ENCODE measurements at regions not wholly inside any gene's neighbourhood (a gene's known extent, or its start where the extent isn't known, plus 50 kb on each side); places are given as distances from the start of the nearest gene placed in this dataset.

DNA sequence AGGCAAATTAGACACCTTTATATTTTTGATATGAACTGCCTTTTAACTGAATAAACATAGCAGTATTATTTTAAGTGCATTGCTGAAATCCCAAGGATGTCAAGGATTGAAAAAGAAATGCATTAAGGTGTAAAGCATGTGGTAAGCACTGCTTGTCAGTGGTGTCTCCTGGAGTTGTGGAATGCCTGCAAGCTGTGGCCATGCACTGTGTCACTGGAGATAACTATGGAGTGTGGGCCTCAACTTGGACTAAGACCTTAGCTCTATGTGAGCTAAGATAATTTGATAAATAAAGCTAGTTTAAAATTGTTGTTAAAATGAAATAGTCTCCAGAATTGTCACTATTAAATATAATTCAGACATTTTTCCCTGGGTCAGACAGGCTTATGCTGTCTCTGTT lies 156.6 kb upstream of the OPRM1 start:
- no peak for DNase-seq

DNA sequence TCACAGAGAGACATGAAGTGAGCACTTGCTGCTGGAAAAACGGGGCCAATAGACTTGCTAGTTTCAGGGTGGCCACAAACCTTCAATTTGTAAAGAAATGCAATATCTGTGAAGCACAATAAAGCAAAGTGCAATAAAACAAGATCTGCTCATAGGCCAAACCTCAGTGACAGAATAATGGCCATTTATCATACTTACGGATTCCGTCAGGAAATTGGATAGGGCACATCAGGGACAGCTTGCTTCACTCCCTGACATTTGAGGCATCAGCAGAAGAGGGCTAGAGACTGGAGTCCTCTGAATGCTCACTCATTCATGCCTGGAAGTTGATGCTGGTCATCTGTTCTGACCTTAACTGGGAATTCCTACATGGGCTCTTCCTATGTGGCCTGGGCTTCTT lies 165.5 kb upstream of the OPRM1 start:
- no peak for DNase-seq

GRCh38 chr6:153872946-153873345 lies 166.1 kb upstream of the OPRM1 start:
- no peak for DNase-seq

- no peak for DNase-seq
Measured at GRCh38 chr6:153862927-153863326, 176.1 kb upstream of the OPRM1 start.

DNA sequence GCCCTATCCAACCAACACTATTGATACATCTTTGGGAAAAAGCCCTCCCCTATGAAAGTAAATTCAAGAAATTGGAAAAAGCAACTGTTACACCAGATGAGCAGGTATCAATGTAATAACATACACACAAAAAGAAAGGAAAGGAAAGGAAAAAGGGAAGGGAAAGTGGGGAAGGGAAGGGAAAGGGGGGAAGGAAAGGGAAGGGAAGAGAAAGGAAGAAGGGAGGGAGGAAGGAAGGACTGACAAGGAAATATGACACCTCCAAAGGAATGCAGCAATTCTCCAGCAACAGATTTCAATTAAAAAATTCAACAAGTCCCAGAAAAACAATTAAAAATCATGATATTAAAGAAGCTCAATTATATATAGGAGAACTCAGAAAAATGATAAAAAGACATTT lies 176.9 kb upstream of the OPRM1 start:
- no peak for DNase-seq

DNA sequence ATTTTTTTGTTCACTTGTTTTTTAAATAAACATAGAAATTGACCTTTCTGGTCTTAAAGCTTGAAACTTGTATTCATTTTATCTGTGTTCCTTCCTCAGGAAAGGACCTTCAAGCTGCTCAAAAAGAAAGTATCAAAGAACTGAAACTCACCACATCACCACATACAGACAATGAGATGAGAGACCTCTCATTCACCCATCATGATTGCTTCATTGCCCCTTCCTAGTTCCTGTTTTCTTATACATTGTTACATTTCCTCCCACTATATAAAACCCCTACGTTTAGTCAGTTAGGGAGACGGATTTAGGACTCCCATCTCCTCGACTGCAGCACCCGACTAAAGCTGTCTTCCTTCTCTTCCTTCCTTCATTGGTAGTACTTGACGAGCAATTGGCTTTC lies 180.5 kb upstream of the OPRM1 start:
- no peak for DNase-seq

DNA sequence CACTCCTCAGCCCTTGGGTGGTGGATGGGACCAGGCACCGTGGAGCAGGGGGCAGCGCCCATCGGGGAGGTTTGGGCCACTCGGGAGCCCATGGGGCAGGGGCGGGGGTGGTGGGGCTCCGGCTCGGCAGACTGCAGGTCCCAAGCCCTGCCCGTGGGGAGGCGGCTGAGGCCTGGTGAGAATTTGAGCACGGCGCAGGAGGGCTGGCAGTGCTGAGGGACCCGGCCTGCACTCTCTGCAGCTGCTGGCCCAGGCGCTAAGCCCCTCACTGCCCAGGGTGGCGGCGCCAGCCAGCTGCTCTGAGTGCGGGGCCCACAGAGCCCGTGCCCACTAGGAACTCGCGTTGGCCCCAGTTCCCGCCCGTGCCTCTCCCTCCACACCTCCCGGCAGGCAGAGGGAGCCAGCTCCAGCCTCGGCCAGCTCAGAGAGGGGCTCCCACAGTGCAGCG lies 182.1 kb upstream of the OPRM1 start:
- DNase-seq: no peak

GRCh38 chr6:153852481-153852880 lies 186.6 kb upstream of the OPRM1 start:
- DNase-seq: no peak

DNA sequence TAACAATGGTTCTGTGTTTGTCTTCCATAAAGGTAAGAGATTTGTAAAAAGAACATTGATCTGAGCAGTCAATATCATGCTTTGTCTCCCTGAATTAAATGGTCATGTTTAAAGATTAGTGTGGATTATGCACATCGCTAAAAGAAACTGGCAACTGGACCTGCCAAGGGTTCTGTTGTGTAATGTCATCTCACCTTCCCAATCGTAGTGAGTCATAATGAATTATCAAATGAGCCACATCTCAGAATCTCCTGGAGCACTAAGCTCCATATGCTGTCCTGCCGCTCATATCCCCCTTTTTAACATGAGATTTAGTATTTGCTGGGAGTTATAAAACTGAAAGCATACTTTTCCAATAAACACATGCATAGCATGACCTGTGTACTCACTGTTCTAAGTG lies 187.0 kb upstream of the OPRM1 start:
- no peak for DNase-seq

DNA sequence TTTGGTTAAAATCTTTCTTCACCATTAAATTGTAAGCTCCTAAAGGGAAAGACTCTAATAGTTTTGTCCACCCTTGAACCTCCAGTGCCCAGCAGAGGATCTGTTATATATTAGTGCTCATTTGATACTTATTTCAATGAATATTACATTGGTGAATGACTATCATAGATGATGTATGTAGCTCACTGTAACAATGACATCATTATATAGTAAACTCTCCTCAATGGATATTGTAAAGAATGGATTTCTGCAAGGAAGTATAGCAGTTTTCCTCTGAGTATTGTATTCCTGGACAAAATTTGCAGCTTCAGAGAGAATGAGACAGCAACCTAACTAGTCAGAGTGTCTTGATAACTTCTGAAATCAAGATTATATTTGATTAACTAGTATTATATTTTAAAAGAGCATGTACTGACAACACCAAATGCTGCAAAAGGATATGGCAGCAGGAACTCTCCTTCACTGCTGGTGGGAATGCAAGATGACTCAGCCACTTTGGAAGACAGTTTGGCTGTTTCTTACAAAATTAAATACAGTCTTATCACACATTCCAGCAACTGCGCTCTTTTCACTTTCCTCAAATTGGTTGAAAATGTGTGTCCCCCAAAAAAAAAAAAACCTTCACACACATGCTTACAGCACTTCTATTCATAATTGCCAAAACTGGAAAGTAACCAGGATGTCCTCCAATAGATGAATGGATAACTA lies 189.8 kb upstream of the OPRM1 start:
- no peak for DNase-seq

DNA sequence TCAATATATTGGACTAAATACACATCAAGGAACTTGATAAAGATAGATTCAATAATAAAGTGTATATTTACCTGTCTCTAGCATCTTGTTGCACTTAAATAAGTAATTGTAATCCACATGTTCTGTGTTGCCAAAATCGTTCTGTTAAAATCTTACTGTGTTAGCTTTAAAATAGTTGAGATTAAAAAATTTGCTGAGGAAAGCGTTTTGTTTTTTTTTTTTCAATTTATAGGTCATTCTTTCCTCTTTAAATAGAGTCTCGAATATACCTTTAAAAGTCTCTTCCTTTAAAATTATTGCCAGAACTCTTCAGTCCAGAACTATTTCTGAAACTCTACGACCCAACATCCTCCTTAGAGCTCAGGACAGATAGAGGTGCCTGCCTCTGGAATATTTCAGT lies 195.6 kb upstream of the OPRM1 start:
- DNase-seq: no peak

GRCh38 chr6:153842491-153842890 lies 196.5 kb upstream of the OPRM1 start:
- peak in 1 of 3 donors; percentile 17 for DNase-seq

GRCh38 chr6:153840039-153840850 lies 198.8 kb upstream of the OPRM1 start:
- peak; percentile 22 to 53 (median 27) for DNase-seq

GRCh38 chr6:153832543-153832942 lies 206.5 kb upstream of the OPRM1 start:
- DNase-seq: no peak

DNA sequence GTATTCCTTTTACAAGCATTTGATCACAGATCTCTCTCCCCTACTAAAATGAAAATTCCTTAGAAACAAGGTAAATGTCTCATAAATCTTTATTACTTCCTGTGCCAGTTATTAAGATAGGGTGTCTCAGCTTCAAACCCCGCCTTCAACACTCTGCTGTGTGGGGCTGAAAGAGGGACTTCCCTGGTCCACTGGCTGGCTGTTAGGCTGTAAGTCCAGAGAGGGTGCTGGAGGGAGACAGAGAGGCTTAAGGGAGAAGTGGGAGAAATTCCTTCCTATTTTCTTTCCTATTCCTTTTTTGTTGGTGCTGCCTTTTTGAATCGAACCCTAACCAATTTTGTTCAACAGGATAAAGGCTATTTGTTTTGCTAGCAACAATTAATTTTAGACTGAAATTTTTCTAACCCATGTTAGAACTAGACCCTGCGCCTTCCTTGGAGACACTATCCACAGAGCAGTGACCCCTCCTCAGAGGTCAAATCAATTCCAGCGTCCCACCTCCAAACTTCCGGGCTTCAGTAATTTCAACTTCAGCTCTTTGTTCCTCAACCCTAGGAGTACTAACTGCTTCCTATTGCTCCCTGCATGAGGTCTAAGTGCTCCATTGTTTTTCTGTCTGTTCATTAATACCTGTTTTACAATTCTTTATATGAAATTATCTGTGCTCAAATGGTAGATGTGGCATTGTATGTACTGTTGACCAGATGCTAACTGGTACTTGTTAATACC lies 207.5 kb upstream of the OPRM1 start:
- DNase-seq: no peak

- DNase-seq: no peak
Measured at GRCh38 chr6:153817173-153817572, 221.9 kb upstream of the OPRM1 start.

DNA sequence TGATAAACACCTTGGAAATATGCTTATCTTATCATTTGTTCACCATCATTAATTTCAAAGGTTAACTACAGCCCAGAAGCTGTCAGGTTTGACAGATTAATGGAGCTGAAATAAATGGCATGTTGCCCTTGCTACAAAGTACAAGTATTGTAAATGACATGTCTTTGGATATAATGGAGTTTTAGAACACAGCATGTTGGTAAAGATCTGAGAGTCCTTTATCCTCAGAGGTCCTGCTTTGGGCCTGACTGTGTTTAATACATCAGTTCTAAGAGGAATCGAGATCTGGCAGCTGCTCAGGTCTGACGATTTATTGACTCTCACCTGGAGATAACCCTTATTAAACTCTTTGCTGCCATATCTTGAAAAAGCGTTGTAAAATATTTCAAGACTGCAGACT lies 222.7 kb upstream of the OPRM1 start:
- DNase-seq: no peak

DNA sequence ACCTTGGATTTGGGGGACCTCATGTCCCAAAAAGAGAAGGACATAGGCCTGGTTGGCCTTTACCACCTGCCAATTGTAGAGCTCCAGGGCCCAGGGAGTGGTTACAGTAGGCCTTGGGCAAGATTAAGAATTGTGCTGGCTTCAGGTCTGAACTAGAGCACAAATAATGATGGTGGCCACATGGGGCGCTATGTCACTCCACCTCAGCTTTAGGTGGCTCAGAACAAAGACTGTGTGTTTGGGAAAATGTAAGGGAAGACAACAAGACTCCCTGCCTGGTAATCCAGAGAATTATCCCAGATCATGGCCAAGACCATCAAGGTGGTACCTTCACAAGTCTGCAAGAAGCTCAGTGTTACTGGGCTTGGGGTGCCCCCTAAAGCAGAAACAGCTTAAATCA lies 224.9 kb upstream of the OPRM1 start:
- no peak for DNase-seq

GRCh38 chr6:153804755-153805330 lies 234.2 kb upstream of the OPRM1 start:
- no peak for DNase-seq

- DNase-seq: no peak
Measured at GRCh38 chr6:153801917-153802316, 237.1 kb upstream of the OPRM1 start.

DNA sequence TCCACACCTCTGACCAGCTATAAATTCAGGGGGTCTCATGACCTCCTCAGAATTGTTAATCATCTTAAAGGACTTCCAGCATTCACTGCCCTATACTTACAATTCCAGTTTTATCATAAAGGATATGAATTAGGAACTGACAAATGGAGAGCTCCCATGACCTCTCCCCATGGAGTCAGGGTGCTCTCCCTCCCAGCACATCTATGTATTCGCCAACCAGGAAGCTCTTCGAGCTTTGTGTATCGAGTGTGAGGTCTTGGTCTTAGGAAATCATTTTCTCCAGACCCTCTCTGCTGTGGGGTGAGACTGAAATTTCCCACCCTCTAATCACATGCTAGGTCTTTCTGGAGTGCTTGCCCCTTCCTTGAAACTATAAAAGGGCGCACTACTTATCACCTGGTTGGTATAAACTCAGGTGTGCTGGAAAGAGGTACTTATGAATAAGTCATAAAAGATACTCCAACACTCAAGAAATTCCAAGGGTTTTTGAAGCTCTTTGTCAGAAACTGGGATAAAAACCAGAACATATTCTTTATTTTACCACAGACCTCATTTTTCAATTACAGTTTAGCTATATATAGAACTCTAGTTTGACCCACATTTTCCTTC lies 238.4 kb upstream of the OPRM1 start:
- DNase-seq: no peak

Data from muscle of back (tissue), 3 donors.